Psoas muscle (tissue), 7 donors: ENCODE measurements at regions not wholly inside any gene's neighbourhood (a gene's known extent, or its start where the extent isn't known, plus 50 kb on each side); places are given as distances from the start of the nearest gene placed in this dataset.

ENCODE experiments used
- ATAC-seq, 4 donors: fragments of 200-7000 bp; cut with Tn5 transposase; one replicate each; pipeline ENCODE4 v1.9.1; 2020; ENCODE audit warnings: moderate library complexity in 3 of 4, mild to moderate bottlenecking in 2 of 4
- DNase-seq, 2 donors: peaks; one replicate each; pipeline ENCODE4 v3.0.0-alpha.2; 2020
- H3K27ac ChIP-seq: fragments of 200-600 bp; one replicate; pipeline ENCODE4 v1.8.0; 2022
- H3K27me3 ChIP-seq, 3 donors: fragments of 200-600 bp in 1 of 3; one replicate each; pipeline versions ENCODE4 v1.6.1 to v1.8.0; 2013 to 2022; ENCODE audit warnings: low read length in 2 of 3, mild to moderate bottlenecking in 2 of 3, moderate library complexity in 1 of 3; ENCODE audit not compliant: insufficient read depth in 3 of 3
- H3K36me3 ChIP-seq, 2 donors: fragments of 200-600 bp in 1 of 2; one replicate each; pipeline versions ENCODE4 v1.6.1 to v1.8.0; 2013 to 2022; ENCODE audit warnings: low read depth in 1 of 2, mild to moderate bottlenecking in 1 of 2, moderate library complexity in 1 of 2; ENCODE audit not compliant: insufficient read depth in 1 of 2
- H3K4me1 ChIP-seq: fragments of 200-600 bp; one replicate; pipeline ENCODE4 v1.8.0; 2022
- H3K4me3 ChIP-seq: fragments of 200-600 bp; one replicate; pipeline ENCODE4 v1.8.0; 2022; ENCODE audit warnings: mild to moderate bottlenecking
- H3K9me3 ChIP-seq: fragments of 200-600 bp; one replicate; pipeline ENCODE4 v1.8.0; 2022
- WGBS, 3 donors: extraction: QIAGEN DNeasy Blood & Tissue Kit; methylation state at CpG; one replicate each; pipeline versions ENCODE4 v1.1.6 to v1.1.7; 2013; 5-methylcytosine and 5-hydroxymethylcytosine counted together
- intact Hi-C, 2 donors: fragments of 100-400 bp; cut with DNase I; formaldehyde crosslinking; loops; one replicate each; pipeline versions ENCODE4 v1.11.0 to v1.14.2; 2022
- TF ChIP-seq, protein P1 (sequence below): fragments of 200-600 bp; IDR thresholded peaks from one replicate; pipeline ENCODE4 v1.8.0; 2022; ENCODE audit warnings: antibody characterized with exemption
- donor health status: healthy with polysubstance abuse.
- donor health status: DM: no; HTN: no; CAD: no; lungs with moderate emphysema.
- donor health status: Bipolar disorder and iron deficiency.
- donor health status: healthy.
- donor health status: DM: yes; HTN: yes; CAD: no.
- donor health status: DM: no; HTN: no; CAD: no.
- donor health status: DM: yes; HTN: yes; CAD: no.

DNA sequence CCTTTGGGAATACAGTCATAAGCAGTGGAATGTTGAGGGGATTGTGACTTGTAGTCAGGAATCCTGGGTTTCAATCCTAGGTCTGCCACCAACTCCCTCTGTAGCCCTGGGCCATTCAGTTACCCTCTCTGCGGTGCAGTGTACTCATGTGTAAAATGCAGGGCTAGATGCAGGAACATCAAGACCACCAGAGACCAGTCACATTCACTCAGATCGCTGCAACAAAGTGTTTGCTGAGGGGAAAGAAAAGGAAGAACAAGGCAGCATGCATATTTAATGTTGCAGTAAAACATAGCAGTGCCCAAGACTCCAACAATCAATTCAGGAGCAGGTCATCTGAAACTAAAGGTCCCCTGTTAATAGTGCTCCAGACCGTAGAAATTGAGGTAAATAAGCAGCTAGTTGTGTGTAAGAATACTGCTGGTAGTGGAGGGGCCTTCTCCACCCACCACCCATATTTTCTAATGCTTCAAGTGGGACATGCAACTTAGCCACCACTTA is 410.7 kb downstream of the OMA1 start:
- H3K4me1 ChIP-seq: no peaks in the 10 kb centered on the region
- TF ChIP-seq, protein P1, sequence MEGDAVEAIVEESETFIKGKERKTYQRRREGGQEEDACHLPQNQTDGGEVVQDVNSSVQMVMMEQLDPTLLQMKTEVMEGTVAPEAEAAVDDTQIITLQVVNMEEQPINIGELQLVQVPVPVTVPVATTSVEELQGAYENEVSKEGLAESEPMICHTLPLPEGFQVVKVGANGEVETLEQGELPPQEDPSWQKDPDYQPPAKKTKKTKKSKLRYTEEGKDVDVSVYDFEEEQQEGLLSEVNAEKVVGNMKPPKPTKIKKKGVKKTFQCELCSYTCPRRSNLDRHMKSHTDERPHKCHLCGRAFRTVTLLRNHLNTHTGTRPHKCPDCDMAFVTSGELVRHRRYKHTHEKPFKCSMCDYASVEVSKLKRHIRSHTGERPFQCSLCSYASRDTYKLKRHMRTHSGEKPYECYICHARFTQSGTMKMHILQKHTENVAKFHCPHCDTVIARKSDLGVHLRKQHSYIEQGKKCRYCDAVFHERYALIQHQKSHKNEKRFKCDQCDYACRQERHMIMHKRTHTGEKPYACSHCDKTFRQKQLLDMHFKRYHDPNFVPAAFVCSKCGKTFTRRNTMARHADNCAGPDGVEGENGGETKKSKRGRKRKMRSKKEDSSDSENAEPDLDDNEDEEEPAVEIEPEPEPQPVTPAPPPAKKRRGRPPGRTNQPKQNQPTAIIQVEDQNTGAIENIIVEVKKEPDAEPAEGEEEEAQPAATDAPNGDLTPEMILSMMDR: no peak
- no peaks in the 10 kb centered on the region for H3K36me3 ChIP-seq
- 66 to 84% (median 69%) methylated on average over 3 of the region's 3 CpGs for WGBS, 3 donors
- no peak overlapping the region for H3K4me3 ChIP-seq
- DNase-seq: no peak
- ATAC-seq: no peak
- no peaks in the 10 kb centered on the region for H3K9me3 ChIP-seq
- no peak overlapping the region for H3K27ac ChIP-seq
- intact Hi-C loops: no loop called here
- H3K27me3 ChIP-seq: peaks cover 0 to 3% (median 0%) of the 10 kb centered on the region in 3 donors

DNA sequence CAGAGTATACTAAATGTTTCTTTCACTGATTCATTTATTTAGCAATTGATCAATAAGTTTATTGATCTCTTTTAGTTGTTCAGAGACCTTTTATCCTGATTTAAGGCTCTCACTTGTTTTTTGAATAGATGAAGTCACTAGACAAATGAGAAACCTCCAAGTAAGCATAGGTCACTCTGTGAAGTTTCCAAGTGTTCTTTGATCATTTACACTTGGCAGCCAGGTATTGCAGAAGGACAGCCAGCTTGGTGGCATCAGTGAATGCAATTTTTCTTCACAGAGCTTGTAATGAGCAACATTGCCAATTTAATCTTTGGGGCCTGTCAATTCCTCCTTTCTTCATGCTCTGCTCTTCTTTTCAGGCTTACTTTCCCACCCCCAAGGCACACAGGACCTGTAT is 413.0 kb downstream of the OMA1 start:
- TF ChIP-seq, protein P1: no peak
- DNase-seq: no peak
- Histone ChIP-seq H3K36me3 (no peaks in the 10 kb centered on the region), H3K27me3 (peaks cover 0 to 3% (median 0%) of the 10 kb centered on the region in 3 donors), H3K4me3 (no peak overlapping the region), H3K27ac (no peak overlapping the region), H3K4me1 (no peaks in the 10 kb centered on the region), H3K9me3 (no peaks in the 10 kb centered on the region)
- ATAC-seq: no peak
- intact Hi-C loops: no loop called here

DNA sequence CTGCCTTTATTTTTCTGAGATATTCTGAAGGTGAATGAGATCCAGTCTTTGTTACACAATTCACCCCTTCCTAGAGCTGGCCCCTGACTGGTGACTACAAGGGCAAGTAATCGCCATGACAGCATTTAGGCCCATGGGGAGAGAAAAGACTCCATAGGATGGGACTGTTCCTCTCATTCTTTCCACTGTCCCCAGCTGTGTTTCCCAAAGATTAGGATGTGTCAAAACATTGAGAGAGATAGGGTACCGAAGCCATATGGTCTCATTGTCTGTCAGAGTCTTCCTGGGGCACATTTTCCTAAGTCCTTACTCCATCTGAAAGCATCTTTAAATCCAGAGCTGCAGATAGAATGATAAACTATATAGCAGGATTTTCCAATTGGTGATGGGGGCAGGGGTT is 423.5 kb downstream of the OMA1 start:
- no peaks in the 10 kb centered on the region for H3K4me1 ChIP-seq
- H3K4me3 ChIP-seq: no peak overlapping the region
- no peaks in the 10 kb centered on the region for H3K27me3 ChIP-seq
- H3K27ac ChIP-seq: no peak overlapping the region
- H3K36me3 ChIP-seq: no peaks in the 10 kb centered on the region
- intact Hi-C loops: no loop called here
- no peaks in the 10 kb centered on the region for H3K9me3 ChIP-seq
- TF ChIP-seq, protein P1: no peak
- ATAC-seq: no peak
- DNase-seq: no peak
- 73 to 82% (median 76%) methylated on average over 2 of the region's 2 CpGs for WGBS, 3 donors

DNA sequence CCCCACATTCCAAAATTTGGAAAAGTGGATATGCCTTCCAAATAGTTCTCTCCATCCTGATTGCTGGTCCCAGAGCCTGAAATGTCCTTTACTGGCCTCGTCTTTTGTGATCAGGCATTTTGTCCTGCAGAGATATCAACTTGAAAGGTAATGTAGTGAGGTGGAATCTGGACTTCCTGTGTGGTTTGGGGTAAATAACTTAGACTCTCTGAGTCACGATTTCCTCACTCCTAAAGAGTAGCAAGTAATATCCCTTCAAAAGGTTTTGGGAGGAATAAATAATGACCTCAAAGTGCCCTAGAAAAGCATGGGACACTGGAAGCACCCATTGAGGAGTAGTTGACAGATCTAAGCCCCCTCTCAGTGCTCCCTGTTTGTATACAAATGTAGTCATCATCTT is 426.6 kb downstream of the OMA1 start:
- Histone ChIP-seq H3K4me1 (no peaks in the 10 kb centered on the region), H3K27ac (no peak overlapping the region), H3K9me3 (no peaks in the 10 kb centered on the region), H3K27me3 (no peaks in the 10 kb centered on the region), H3K4me3 (no peak overlapping the region), H3K36me3 (no peaks in the 10 kb centered on the region)
- TF ChIP-seq, protein P1: no peak
- WGBS, 3 donors: 59 to 75% (median 66%) methylated on average over 2 of the region's 2 CpGs
- ATAC-seq (no peak), DNase-seq (no peak)
- intact Hi-C loops: no loop called here

DNA sequence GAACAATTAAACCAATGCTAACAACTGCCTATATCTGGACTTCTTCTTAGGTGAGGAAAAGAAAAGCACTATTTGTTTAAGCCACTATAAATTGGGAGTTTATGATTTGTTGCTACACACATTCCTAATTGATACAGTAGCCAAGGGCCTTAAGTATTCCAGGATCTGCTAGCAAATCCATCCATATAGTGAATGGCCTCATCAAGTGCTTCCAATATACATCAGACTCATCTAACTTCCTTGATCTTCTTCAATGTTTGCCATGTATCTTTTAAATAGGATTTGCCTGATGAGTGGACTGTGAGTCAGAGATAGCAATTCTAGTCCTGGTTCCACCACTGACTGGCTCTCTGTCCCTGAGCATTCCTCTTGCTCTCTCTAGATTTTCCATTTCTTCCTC is 430.2 kb downstream of the OMA1 start:
- Histone ChIP-seq H3K27ac (no peak overlapping the region), H3K36me3 (no peaks in the 10 kb centered on the region), H3K27me3 (no peaks in the 10 kb centered on the region), H3K4me1 (no peaks in the 10 kb centered on the region), H3K9me3 (no peaks in the 10 kb centered on the region), H3K4me3 (no peak overlapping the region)
- no peak for ATAC-seq
- no peak for DNase-seq
- intact Hi-C loops: no loop called here
- TF ChIP-seq, protein P1: no peak
